HK-2 (cell line): ENCODE measurements at regions not wholly inside any gene's neighbourhood (a gene's known extent, or its start where the extent isn't known, plus 50 kb on each side); places are given as distances from the start of the nearest gene placed in this dataset.

Source experiments
- DNase-seq: peaks from one replicate; pipeline ENCODE4 v3.0.0-alpha.2; 2018; ENCODE audit not compliant: unreplicated experiment

- DNase-seq: no peak
These were observed 113.4 kb downstream of the SPTSSA start for GRCh38 chr14:34348592-34348991.

GRCh38 chr14:34347683-34348082, 114.4 kb downstream of the SPTSSA start:
- no peak for DNase-seq

- DNase-seq: no peak
These were observed 116.1 kb downstream of the SPTSSA start for GRCh38 chr14:34345718-34346465.

GRCh38 chr14:34344318-34344717, 117.7 kb downstream of the SPTSSA start:
- no peak for DNase-seq

GRCh38 chr14:34340025-34340625, 121.9 kb downstream of the SPTSSA start:
- DNase-seq: no peak

GRCh38 chr14:34338056-34338455, 124.0 kb downstream of the SPTSSA start:
- DNase-seq: no peak

GRCh38 chr14:34336501-34336900, 125.5 kb downstream of the SPTSSA start:
- no peak for DNase-seq

- DNase-seq: no peak
These were observed 126.1 kb downstream of the SPTSSA start for GRCh38 chr14:34335968-34336367.

GRCh38 chr14:34334329-34334728, 127.7 kb downstream of the SPTSSA start:
- no peak for DNase-seq

GRCh38 chr14:34331728-34332623, 130.1 kb downstream of the SPTSSA start:
- peak; percentile 58 for DNase-seq

- no peak for DNase-seq
These were observed 131.2 kb downstream of the SPTSSA start for GRCh38 chr14:34330846-34331245.

GRCh38 chr14:34329301-34329700, 132.7 kb downstream of the SPTSSA start:
- DNase-seq: no peak

GRCh38 chr14:34328178-34328577, 133.9 kb downstream of the SPTSSA start:
- DNase-seq: no peak

- DNase-seq: no peak
These were observed 136.5 kb downstream of the SPTSSA start for GRCh38 chr14:34325493-34325892.

- DNase-seq: no peak
These were observed 137.7 kb downstream of the SPTSSA start for GRCh38 chr14:34324363-34324795.

- peak; percentile 60 for DNase-seq
These were observed 139.1 kb downstream of the SPTSSA start for GRCh38 chr14:34322940-34323418.

- DNase-seq: no peak
These were observed 142.9 kb downstream of the SPTSSA start for GRCh38 chr14:34319140-34319539.

- DNase-seq: no peak
These were observed 144.0 kb downstream of the SPTSSA start for GRCh38 chr14:34318014-34318413.

GRCh38 chr14:34310724-34311123, 151.3 kb downstream of the SPTSSA start:
- DNase-seq: no peak

GRCh38 chr14:34303811-34304210, 158.2 kb downstream of the SPTSSA start:
- DNase-seq: no peak

- DNase-seq: no peak
These were observed 159.4 kb downstream of the SPTSSA start for GRCh38 chr14:34302654-34303053.
